Left lung (tissue), 4 donors: ENCODE measurements at regions not wholly inside any gene's neighbourhood (a gene's known extent, or its start where the extent isn't known, plus 50 kb on each side); places are given as distances from the start of the nearest gene placed in this dataset.

Experiments
- ATAC-seq: fragments of 200-7000 bp; cut with Tn5 transposase; one replicate; pipeline ENCODE4 v1.9.1; 2020; ENCODE audit warnings: moderate library complexity
- DNase-seq, 4 donors: peaks; one replicate each; pipeline ENCODE4 v3.0.0-alpha.2; 2013 to 2020
- H3K27ac ChIP-seq, 2 donors: fragments of 200-600 bp; sonication (generic) in 1 of 2; one replicate each; pipeline versions ENCODE4 v1.5.0 to v1.8.0; 2020 to 2021
- H3K27me3 ChIP-seq, 2 donors: fragments of 200-600 bp; sonication (generic) in 1 of 2; one replicate each; pipeline versions ENCODE4 v1.5.0 to v1.8.0; 2020 to 2021
- H3K36me3 ChIP-seq, 2 donors: fragments of 200-600 bp; sonication (generic) in 1 of 2; one replicate each; pipeline versions ENCODE4 v1.5.0 to v1.8.0; 2020 to 2021
- H3K4me1 ChIP-seq, 2 donors: fragments of 200-600 bp; one replicate each; pipeline ENCODE4 v1.8.0; 2021
- H3K4me3 ChIP-seq, 2 donors: fragments of 200-600 bp; sonication (generic) in 1 of 2; one replicate each; pipeline versions ENCODE4 v1.5.0 to v1.8.0; 2020 to 2021; ENCODE audit warnings: mild to moderate bottlenecking in 1 of 2
- H3K9me3 ChIP-seq, 2 donors: fragments of 200-600 bp; sonication (generic) in 1 of 2; one replicate each; pipeline versions ENCODE4 v1.5.0 to v1.8.0; 2020 to 2021
- CTCF ChIP-seq, 2 donors: fragments of 200-600 bp; sonication (generic) in 1 of 2; IDR thresholded peaks; one replicate each; pipeline versions ENCODE4 v1.5.0 to v1.8.0; 2021; ENCODE audit warnings: antibody characterized with exemption in 2 of 2
- intact Hi-C, 2 donors: fragments of 100-400 bp; cut with DNase I; formaldehyde crosslinking; loops; one replicate each; pipeline versions ENCODE4 v1.11.2 to v1.14.2; 2022
- donor health status: DM: no; HTN: yes; CAD: no.
- donor health status: DM: no; HTN: no; CAD: no.

- intact Hi-C loops = no loop called here
- Histone ChIP-seq H3K9me3 (no peaks in the 10 kb centered on the region), H3K36me3 (no peaks in the 10 kb centered on the region), H3K4me1 (no peaks in the 10 kb centered on the region), H3K4me3 (no peak overlapping the region), H3K27me3 (peaks cover 0 to 7% of the 10 kb centered on the region in 2 donors), H3K27ac (no peak overlapping the region)
- ATAC-seq (no peak), DNase-seq (no peak)
- TF ChIP-seq CTCF (IDR thresholded peaks at IDR 0.05) = no peak
Measured at GRCh38 chr10:125221716-125222115, 61.4 kb upstream of the CTBP2 start.

GRCh38 chr10:125219776-125220175, 59.4 kb upstream of the CTBP2 start:
- no peak overlapping the region for H3K27ac ChIP-seq
- no peak overlapping the region for H3K4me3 ChIP-seq
- H3K36me3 ChIP-seq = no peaks in the 10 kb centered on the region
- intact Hi-C loops = no loop called here
- H3K4me1 ChIP-seq = no peaks in the 10 kb centered on the region
- peaks cover 0 to 7% of the 10 kb centered on the region in 2 donors for H3K27me3 ChIP-seq
- no peaks in the 10 kb centered on the region for H3K9me3 ChIP-seq
- ATAC-seq (no peak), DNase-seq (no peak)
- no peak for TF ChIP-seq CTCF (IDR thresholded peaks at IDR 0.05)

GRCh38 chr10:125218967-125219366, 58.6 kb upstream of the CTBP2 start:
- TF ChIP-seq CTCF (IDR thresholded peaks at IDR 0.05) = no peak
- DNase-seq = no peak
- Histone ChIP-seq H3K36me3 (no peaks in the 10 kb centered on the region), H3K4me3 (no peak overlapping the region), H3K9me3 (no peaks in the 10 kb centered on the region), H3K27me3 (peaks cover 0 to 7% of the 10 kb centered on the region in 2 donors), H3K4me1 (no peaks in the 10 kb centered on the region), H3K27ac (no peak overlapping the region)
- intact Hi-C loops = no loop called here
- ATAC-seq = no peak

GRCh38 chr10:125217990-125218675, 57.8 kb upstream of the CTBP2 start:
- TF ChIP-seq CTCF (IDR thresholded peaks at IDR 0.05) = no peak
- Histone ChIP-seq H3K4me1 (no peaks in the 10 kb centered on the region), H3K27ac (no peak overlapping the region), H3K27me3 (peaks cover 0 to 7% of the 10 kb centered on the region in 2 donors), H3K36me3 (no peaks in the 10 kb centered on the region), H3K4me3 (no peak overlapping the region), H3K9me3 (no peaks in the 10 kb centered on the region)
- no peak for ATAC-seq
- DNase-seq = no peak
- intact Hi-C loops = no loop called here

- ATAC-seq (no peak), DNase-seq (no peak)
- H3K27ac ChIP-seq = no peak overlapping the region
- no peaks in the 10 kb centered on the region for H3K27me3 ChIP-seq
- H3K4me3 ChIP-seq = no peak overlapping the region
- TF ChIP-seq CTCF (IDR thresholded peaks at IDR 0.05) = no peak
- no peaks in the 10 kb centered on the region for H3K9me3 ChIP-seq
- intact Hi-C loops = no loop called here
- H3K36me3 ChIP-seq = no peaks in the 10 kb centered on the region
- H3K4me1 ChIP-seq = no peaks in the 10 kb centered on the region
Measured at GRCh38 chr10:125216861-125217260, 56.5 kb upstream of the CTBP2 start.
